HG03060 (cell line): ENCODE measurements at regions not wholly inside any gene's neighbourhood (a gene's known extent, or its start where the extent isn't known, plus 50 kb on each side); places are given as distances from the start of the nearest gene placed in this dataset.
"Not testable (repeated sequence)": the region's sequence is repeated elsewhere in the genome, so short reads cannot be mapped to it uniquely, and the experiment has no call there.

Experiments
- ATAC-seq: cut with Tn5 transposase; IDR thresholded peaks from one replicate; pipeline ENCODE4 v1.9.1; 2021; ENCODE audit warnings: low read depth, moderate number of reproducible peaks; ENCODE audit not compliant: unreplicated experiment

DNA sequence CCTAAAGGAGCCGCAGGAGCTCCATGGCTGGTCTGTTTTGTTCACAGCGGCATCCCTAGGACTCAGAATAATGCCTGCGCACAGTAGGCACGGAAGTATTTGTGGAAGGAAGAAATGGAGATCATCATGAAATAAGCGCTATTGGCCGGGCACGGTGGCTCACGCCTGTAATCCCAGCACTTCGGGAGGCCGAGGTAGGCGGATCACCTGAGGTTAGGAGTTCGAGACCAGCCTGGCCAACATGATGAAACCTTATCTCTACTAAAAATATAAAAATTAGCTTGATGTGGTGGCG is 175.5 kb upstream of the CIBAR2 start:
- not testable (repeated sequence) for ATAC-seq

DNA sequence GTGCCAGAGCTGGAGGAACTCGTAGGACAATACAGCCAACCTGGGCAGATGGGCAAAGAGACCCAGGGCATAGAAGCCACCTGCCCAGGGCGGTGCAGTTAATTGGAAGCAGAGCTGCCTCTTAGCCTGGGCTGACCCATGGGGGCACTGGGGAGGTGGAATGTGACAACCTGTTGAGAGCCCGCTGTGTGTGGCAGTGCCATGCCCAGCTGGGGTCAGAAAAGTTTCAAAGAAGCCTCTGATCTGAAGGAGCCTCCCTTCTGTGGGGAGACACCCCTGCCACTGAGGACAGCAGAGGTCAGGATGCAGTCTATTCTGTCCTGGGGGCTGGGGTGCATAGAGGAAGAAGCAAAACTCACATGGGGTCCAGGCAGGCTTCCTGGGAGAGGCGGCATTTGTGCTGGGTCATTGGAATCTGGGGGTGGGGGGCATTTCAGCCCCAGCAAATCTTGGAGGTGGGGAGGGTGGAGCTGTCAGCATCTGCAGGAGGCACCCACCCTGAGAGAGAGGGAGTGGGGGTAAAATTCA is 176.1 kb upstream of the CIBAR2 start:
- ATAC-seq, result no peak

DNA sequence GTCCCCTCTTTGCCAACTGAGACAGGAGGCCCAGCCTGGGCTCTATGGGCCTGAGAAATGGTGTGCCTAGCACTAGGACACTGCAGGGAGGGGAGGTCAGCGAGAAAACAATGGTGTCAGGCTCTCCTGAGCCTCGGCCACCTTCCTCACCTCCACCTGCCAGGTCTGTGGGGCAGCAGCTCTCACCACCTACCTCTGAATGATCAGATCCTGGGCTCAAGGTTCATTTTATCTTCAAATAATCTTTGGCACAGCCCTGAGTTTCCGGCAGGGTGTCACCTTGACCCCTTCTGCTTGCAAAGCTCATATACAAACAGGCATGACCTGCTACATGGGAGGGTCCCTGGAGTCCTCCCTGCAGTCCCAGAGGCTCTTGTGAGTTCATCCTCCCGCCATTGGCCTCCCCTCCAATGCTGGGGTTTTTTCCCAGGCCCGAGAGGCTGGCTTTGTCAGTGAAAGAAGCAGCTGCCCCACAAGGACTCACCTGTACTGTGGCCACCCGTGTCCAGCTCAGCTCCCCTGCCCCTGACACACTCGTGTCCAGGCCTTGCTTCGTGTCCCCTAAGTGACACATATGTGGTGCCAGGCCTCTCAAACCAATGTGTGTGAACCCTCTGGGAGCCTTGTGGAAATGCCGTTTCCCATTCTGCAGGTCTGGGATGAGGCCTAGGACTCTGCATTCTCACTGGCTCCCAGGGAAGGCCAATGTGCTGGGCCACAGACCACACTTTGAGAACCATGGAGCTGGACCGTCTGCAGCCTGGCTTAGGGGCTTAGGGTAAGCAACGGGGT is 176.8 kb upstream of the CIBAR2 start:
- no peak for ATAC-seq

GRCh38 chr16:85289760-85290625 is 177.7 kb upstream of the CIBAR2 start:
- no peak for ATAC-seq

DNA sequence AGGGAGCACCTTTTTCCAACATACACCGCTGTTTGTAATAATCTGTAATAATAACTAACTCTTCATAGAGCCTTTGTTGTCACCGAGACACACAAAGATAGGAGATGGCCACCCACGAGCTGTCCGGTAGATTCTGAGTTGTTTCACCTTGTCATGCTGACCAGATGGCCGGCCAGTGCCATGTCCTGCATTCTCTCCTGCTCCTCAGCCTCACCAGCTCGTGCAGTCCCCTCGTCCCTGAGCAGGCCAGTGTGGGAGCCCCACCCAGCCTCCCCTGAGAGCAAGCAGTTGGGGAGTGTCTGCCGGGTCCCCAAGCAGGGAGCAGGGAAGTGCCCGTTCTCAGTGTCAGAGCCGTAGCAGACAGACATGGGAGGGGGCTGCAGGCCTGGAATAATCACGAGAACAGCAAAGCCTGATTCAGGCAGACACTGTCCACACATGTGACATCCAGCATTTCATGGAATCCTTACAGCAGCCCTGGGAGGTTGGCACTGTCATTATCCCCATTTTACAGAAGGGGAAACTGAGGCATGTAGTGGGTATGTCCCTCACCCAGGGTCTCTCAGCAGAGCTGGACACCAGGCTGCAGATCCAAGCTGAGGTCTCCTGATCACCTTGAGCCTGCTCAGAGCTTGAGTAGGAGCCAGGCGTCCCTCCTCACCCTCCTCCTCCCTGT is 178.5 kb upstream of the CIBAR2 start:
- no peak for ATAC-seq

DNA sequence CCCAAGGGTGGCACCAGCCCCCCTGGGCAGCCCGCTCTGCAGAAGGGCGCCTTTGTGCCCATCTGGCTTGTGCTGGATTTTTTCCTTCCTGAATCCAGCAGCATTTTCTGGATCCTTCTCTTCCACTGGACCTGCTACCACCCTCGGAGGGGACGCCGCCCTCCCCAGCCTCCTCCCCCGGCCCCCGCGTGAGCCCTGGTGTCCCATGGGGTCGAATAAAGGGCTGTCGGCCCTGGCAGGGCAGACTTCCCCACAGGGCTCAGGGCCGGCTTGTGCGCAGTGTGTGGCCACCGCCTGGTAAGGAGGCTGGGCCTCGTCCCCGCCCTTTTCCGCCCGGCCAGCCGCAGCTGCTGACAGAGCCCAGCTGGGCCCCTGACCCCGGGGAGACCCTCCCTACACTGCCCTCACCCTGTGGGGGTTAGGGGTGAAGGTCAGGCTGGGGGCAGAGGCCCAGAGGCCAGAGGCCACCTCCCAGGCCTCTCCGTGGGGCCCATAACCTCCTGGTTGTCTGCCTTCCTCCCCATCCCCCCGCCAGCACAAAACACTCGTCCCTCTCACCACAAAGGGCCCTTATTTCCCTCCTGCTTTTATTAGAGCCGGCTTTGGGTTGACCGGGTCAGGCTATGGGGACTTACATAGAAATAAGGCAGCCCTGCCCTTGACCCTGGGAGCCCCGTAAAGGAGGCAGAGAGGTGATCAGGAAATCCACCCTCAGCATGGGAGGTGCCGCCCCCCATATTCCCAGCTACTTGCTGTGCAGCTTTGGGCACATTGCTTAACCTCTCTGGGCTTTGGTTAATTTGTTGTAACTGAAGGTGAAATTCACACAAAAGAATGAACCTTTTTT is 179.3 kb upstream of the CIBAR2 start:
- no peak for ATAC-seq

GRCh38 chr16:85293458-85293857 is 181.2 kb upstream of the CIBAR2 start:
- ATAC-seq, result no peak

GRCh38 chr16:85293904-85294642 is 181.8 kb upstream of the CIBAR2 start:
- ATAC-seq, result no peak

GRCh38 chr16:85294810-85295508 is 182.7 kb upstream of the CIBAR2 start:
- no peak for ATAC-seq

- ATAC-seq, result no peak
Observed at GRCh38 chr16:85296859-85297660, 184.8 kb upstream of the CIBAR2 start.

DNA sequence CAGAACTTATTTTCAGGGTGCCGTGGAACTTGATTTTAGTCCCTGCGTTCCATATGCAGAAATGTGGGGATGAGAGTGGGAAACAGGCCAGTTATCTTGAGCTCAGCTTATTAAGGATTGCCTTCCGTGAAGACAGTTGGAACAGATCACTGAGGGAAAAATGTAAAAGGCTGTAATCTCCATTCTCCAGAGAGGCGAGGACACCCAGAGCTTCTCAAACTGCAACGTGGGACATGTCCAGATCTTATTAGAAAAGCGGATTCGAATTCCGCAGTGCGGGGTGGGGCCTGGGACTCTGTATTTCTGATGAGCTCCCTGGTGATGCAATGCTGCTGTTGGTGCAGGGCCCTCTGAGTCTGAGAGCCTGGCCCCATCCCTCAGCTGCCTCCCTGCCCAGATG is 185.6 kb upstream of the CIBAR2 start:
- ATAC-seq, result no peak

GRCh38 chr16:85300406-85300968 is 188.2 kb upstream of the CIBAR2 start:
- no peak for ATAC-seq

DNA sequence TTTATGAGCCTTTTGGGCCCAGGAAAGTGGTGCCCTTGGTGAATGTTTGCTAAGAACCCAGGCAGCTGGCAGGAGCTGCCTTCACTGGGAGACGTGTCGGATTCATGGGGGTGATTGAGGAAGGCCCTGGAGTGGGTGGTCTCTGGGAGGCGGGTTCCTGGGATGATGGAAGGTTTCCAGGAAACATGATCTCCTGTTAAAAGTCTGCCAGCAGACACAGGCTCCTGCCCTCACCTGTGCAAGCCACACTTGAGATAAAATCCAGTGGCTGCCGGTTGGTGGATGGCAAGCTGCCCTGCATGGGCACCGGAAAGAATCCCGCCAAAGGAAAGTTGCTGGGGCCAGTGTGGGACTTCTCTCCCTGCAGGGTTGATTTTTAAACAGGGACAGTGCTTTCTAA is 189.0 kb upstream of the CIBAR2 start:
- no peak for ATAC-seq

DNA sequence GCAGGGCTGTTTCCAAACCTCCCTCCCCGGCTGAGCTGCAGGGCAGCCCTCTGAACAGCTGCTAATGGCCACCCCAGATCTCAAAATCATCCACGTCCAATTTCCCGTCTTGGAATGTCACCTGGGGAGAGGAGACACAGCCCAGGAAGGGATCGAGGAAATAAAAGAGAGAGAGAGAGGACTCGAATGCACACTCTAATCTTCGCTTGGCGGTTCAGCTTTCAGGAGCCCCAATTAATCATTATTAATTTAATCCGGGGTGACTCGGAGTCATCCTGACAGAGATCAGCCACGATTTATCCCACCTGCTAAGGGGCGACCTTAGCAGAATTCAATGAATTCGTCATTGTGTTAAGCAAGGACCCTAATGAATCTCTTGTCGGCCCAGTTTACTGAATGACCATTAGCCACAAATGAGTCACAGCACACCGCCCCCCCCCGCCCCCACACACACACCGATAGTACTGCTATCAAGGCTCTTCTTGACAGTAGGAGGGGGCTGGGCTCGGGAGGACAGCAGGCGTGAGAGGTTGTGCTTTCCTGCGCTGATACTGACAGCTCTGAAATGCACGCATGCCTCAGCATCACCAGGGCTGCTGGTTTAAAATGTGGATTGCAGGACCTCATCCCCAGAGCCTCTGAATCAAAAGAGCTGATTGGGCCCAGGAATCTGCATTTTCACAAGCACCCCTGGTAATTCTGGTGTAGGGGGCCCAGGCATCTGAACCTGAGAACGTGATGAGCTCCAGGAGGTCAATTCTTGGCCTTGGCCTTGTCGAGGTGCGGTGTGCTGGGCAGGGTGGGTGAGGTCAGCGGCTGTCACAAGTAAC is 190.0 kb upstream of the CIBAR2 start:
- ATAC-seq, result no peak

- ATAC-seq, result no peak
Observed at GRCh38 chr16:85302848-85303353, 190.6 kb upstream of the CIBAR2 start.

DNA sequence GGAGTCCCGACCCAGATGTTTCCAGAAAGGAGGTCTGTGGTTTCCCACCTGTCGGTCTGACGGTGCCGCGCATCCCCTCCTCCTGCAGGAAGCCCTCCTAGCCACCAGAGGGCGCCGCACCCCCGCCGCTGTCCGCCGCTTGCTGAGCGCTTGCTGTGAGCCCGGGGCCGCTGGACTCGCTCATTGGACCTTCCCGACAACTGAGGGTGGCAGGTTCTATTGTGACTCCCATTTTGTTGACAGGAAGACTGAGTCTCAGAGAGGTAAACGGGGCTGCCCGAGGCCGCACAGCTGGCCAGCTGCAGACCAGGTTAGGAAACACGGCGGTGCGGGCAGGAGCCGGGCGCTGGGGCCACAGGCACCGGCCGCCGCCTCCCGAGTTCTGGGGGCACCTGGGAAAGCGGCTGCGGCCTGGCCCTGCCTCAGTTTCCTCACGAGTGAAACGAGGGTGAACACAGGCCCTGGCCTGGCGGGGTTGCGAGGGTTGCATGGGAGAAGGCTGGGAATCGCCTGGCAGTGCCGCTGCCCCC is 191.1 kb upstream of the CIBAR2 start:
- ATAC-seq, result no peak

DNA sequence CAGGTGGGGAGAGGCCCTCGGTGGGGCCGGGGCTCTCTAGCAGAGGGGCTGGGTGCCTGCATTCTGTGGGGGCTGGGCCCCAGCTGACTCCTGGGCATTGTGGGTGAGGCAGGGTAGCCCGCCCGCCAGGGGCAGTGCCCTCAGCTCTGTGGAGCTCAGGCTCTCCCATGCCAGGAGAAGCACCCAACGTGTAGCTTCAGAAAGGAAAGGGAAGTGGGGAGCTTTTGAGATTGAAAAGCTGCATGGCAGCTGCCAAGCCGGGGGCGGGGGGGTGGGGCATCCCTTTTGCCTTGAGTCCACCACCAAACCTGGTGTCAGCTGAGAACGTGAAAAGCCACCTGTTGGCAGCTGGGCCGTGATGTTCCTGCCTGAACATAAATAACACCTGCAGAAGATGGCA is 192.1 kb upstream of the CIBAR2 start:
- ATAC-seq, result no peak
